ENCODE measurements at regions not wholly inside any gene's neighbourhood (a gene's known extent, or its start where the extent isn't known, plus 50 kb on each side); places are given as distances from the start of the nearest gene placed in this dataset.

GRCh38 chr17:21500064-21500463 lies 123.9 kb downstream of the KCNJ12 start:
- TF ChIP-seq CTCF (conservative IDR thresholded peaks at IDR 0.05) = no peak
- TF ChIP-seq ZFX (IDR thresholded peaks at IDR 0.05) = no peak
